NB4 (cell line): ENCODE measurements at regions not wholly inside any gene's neighbourhood (a gene's known extent, or its start where the extent isn't known, plus 50 kb on each side); places are given as distances from the start of the nearest gene placed in this dataset.

Experiments
- CTCF ChIP-seq: IDR thresholded peaks from one replicate; pipeline ENCODE4 v1.5.1; 2012; ENCODE audit warnings: low read depth, low read length
- MAX ChIP-seq: IDR thresholded peaks from 2 replicates; pipeline ENCODE4 v1.6.1; 2011; ENCODE audit warnings: low read depth, low read length
- MYC ChIP-seq: IDR thresholded peaks from 2 replicates; pipeline ENCODE4 v1.6.1; 2011; ENCODE audit warnings: low read depth, low read length
- POLR2A ChIP-seq: IDR thresholded peaks from 2 replicates; pipeline ENCODE4 v1.6.1; 2011; ENCODE audit warnings: mild to moderate bottlenecking; ENCODE audit not compliant: insufficient read length; ENCODE audit errors: extremely low read depth

GRCh38 chr1:185445594-185445993, 128.6 kb upstream of the IVNS1ABP start:
- no peak for TF ChIP-seq CTCF
- TF ChIP-seq POLR2A: no peak
- TF ChIP-seq MYC: no peak
- TF ChIP-seq MAX: no peak
